HEK293 (cell line): ENCODE measurements at regions not wholly inside any gene's neighbourhood (a gene's known extent, or its start where the extent isn't known, plus 50 kb on each side); places are given as distances from the start of the nearest gene placed in this dataset.

Experiments used
- CTCF ChIA-PET: fragments of 350-600 bp; formaldehyde crosslinking; extraction: SDS; loops from one replicate; lab custom pipeline; 2021; ENCODE audit warnings: antibody characterized with exemption; lab: Yijun Ruan, JAX
- POLR2A ChIA-PET: fragments of 300-600 bp; formaldehyde crosslinking; extraction: SDS; loops from one replicate; lab custom pipeline; 2020; ENCODE audit warnings: antibody characterized with exemption, inconsistent platforms; lab: Yijun Ruan, JAX
- H3K27ac ChIP-seq: fragments of 200-500 bp; sonication (Bioruptor generic); 2 replicates; pipeline ENCODE4 v1.5.1; 2014; ENCODE audit warnings: low read depth, low read length, control low read depth, inconsistent platforms; ENCODE audit errors: extremely low read depth
- H3K36me3 ChIP-seq, 2 experiments: fragments of 200-500 bp in 1 of 2; sonication (Bioruptor generic) in 1 of 2; 1 replicate in 1 of 2; 2 replicates in 1 of 2; pipeline ENCODE4 v1.5.1; 2014 to 2017; ENCODE audit warnings: inconsistent platforms in 2 of 2, low read length in 2 of 2; ENCODE audit not compliant: control insufficient read depth in 2 of 2, insufficient read depth in 1 of 2
- H3K4me1 ChIP-seq: fragments of 200-500 bp; sonication (Bioruptor generic); 2 replicates; pipeline ENCODE4 v1.5.1; 2014; ENCODE audit warnings: mild to moderate bottlenecking, low read length, inconsistent platforms; ENCODE audit not compliant: control insufficient read depth, insufficient read depth
- H3K4me3 ChIP-seq: 2 replicates; pipeline ENCODE4 v1.5.1; 2011; ENCODE audit warnings: low read depth, mild to moderate bottlenecking, control low read depth, low read length, moderate library complexity
- H3K9me3 ChIP-seq: fragments of 200-500 bp; sonication (Bioruptor generic); 2 replicates; pipeline ENCODE4 v1.5.1; 2014; ENCODE audit warnings: low read depth, low read length, inconsistent platforms; ENCODE audit not compliant: control insufficient read depth, insufficient read depth
- GLI4 ChIP-seq: fragments of 450-650 bp; formaldehyde crosslinking; IDR thresholded peaks from 2 replicates; pipeline ENCODE4 v1.5.1; 2016; ENCODE audit warnings: missing biosample characterization, missing genetic modification characterization
- PBX3 ChIP-seq: sonication (generic); formaldehyde crosslinking; IDR thresholded peaks from 2 replicates; pipeline ENCODE4 v1.8.1; 2022; ENCODE audit warnings: mild to moderate bottlenecking, moderate library complexity, missing genetic modification reagents
- PRDM6 ChIP-seq: fragments of 450-650 bp; formaldehyde crosslinking; IDR thresholded peaks from 2 replicates; pipeline ENCODE4 v1.5.1; 2017; ENCODE audit warnings: missing biosample characterization, missing genetic modification characterization
- RBAK ChIP-seq: fragments of 450-650 bp; formaldehyde crosslinking; IDR thresholded peaks from 2 replicates; pipeline ENCODE4 v1.5.1; 2016; ENCODE audit warnings: missing biosample characterization, missing genetic modification characterization
- REPIN1 ChIP-seq: fragments of 450-650 bp; formaldehyde crosslinking; IDR thresholded peaks from 2 replicates; pipeline ENCODE4 v1.5.1; 2017; ENCODE audit warnings: missing biosample characterization, missing genetic modification characterization, low read depth
- SP2 ChIP-seq: fragments of 450-650 bp; formaldehyde crosslinking; IDR thresholded peaks from 2 replicates; pipeline ENCODE4 v1.5.1; 2016; ENCODE audit warnings: missing biosample characterization, missing genetic modification characterization
- ZBTB49 ChIP-seq: fragments of 450-650 bp; formaldehyde crosslinking; IDR thresholded peaks from 2 replicates; pipeline ENCODE4 v1.5.1; 2016; ENCODE audit warnings: missing biosample characterization, missing genetic modification characterization, low read depth
- ZIC2 ChIP-seq: fragments of 450-650 bp; formaldehyde crosslinking; IDR thresholded peaks from 2 replicates; pipeline ENCODE4 v1.5.1; 2016; ENCODE audit warnings: missing biosample characterization, missing genetic modification characterization
- ZNF112 ChIP-seq: fragments of 450-650 bp; formaldehyde crosslinking; IDR thresholded peaks from 2 replicates; pipeline ENCODE4 v1.5.0; 2017; ENCODE audit warnings: missing biosample characterization, missing genetic modification characterization
- ZNF157 ChIP-seq: fragments of 450-650 bp; formaldehyde crosslinking; IDR thresholded peaks from 2 replicates; pipeline ENCODE4 v1.5.1; 2016; ENCODE audit warnings: missing biosample characterization, missing genetic modification characterization
- ZNF19 ChIP-seq: fragments of 450-650 bp; formaldehyde crosslinking; IDR thresholded peaks from 2 replicates; pipeline ENCODE4; 2016; ENCODE audit warnings: missing biosample characterization, missing genetic modification characterization, low read depth
- ZNF221 ChIP-seq: fragments of 450-650 bp; formaldehyde crosslinking; IDR thresholded peaks from 2 replicates; pipeline ENCODE4 v1.5.1; 2017; ENCODE audit warnings: missing biosample characterization, missing genetic modification characterization, borderline replicate concordance
- ZNF248 ChIP-seq: fragments of 450-650 bp; formaldehyde crosslinking; IDR thresholded peaks from 2 replicates; pipeline ENCODE4 v1.5.1; 2017; ENCODE audit warnings: missing biosample characterization, missing genetic modification characterization
- ZNF391 ChIP-seq: fragments of 450-650 bp; formaldehyde crosslinking; IDR thresholded peaks from 2 replicates; pipeline ENCODE4 v1.5.1; 2016; ENCODE audit warnings: low read depth, missing biosample characterization, missing genetic modification characterization, borderline replicate concordance
- ZNF398 ChIP-seq: fragments of 450-650 bp; formaldehyde crosslinking; IDR thresholded peaks from 2 replicates; pipeline ENCODE4 v1.5.1; 2017; ENCODE audit warnings: missing biosample characterization, missing genetic modification characterization
- ZNF416 ChIP-seq: fragments of 450-650 bp; formaldehyde crosslinking; IDR thresholded peaks from 2 replicates; pipeline ENCODE4 v1.5.1; 2016; ENCODE audit warnings: missing biosample characterization, missing genetic modification characterization
- ZNF473 ChIP-seq: fragments of 450-650 bp; formaldehyde crosslinking; IDR thresholded peaks from 2 replicates; pipeline ENCODE4 v1.5.1; 2017; ENCODE audit warnings: missing biosample characterization, missing genetic modification characterization
- ZNF501 ChIP-seq: fragments of 450-650 bp; formaldehyde crosslinking; IDR thresholded peaks from 2 replicates; pipeline ENCODE4 v1.5.1; 2016; ENCODE audit warnings: missing biosample characterization, missing genetic modification characterization
- ZNF510 ChIP-seq: fragments of 450-650 bp; formaldehyde crosslinking; IDR thresholded peaks from 2 replicates; pipeline ENCODE4 v1.5.1; 2018; ENCODE audit warnings: mild to moderate bottlenecking, missing genetic modification characterization, missing biosample characterization; ENCODE audit not compliant: insufficient replicate concordance
- ZNF600 ChIP-seq: fragments of 450-650 bp; formaldehyde crosslinking; IDR thresholded peaks from 2 replicates; pipeline ENCODE4 v1.5.1; 2016; ENCODE audit warnings: missing biosample characterization, missing genetic modification characterization
- ZNF624 ChIP-seq: fragments of 450-650 bp; formaldehyde crosslinking; IDR thresholded peaks from 2 replicates; pipeline ENCODE4 v1.5.1; 2017; ENCODE audit warnings: missing biosample characterization, missing genetic modification characterization
- ZNF670 ChIP-seq: fragments of 450-650 bp; formaldehyde crosslinking; IDR thresholded peaks from 2 replicates; pipeline ENCODE4 v1.5.1; 2016; ENCODE audit warnings: missing biosample characterization, missing genetic modification characterization, low read depth
- ZNF76 ChIP-seq: fragments of 450-650 bp; formaldehyde crosslinking; IDR thresholded peaks from 2 replicates; pipeline ENCODE4; 2016; ENCODE audit warnings: low read depth, missing biosample characterization, missing genetic modification characterization, borderline replicate concordance
- ZNF785 ChIP-seq: fragments of 450-650 bp; formaldehyde crosslinking; IDR thresholded peaks from 2 replicates; pipeline ENCODE4 v1.5.1; 2016; ENCODE audit warnings: missing biosample characterization, missing genetic modification characterization
- ZSCAN4 ChIP-seq: fragments of 450-650 bp; formaldehyde crosslinking; IDR thresholded peaks from 2 replicates; pipeline ENCODE4 v1.5.1; 2017; ENCODE audit warnings: missing biosample characterization, missing genetic modification characterization

- TF ChIP-seq ZNF221 (tag by site-specific recombination): no peak
- no peak for TF ChIP-seq ZNF248 (tag by site-specific recombination)
- TF ChIP-seq ZNF416: no peak
- no peak for TF ChIP-seq ZNF600 (tag by site-specific recombination)
- no peak for TF ChIP-seq ZNF19 (tag by site-specific recombination)
- no peak for TF ChIP-seq ZNF76
- no peak for TF ChIP-seq PRDM6
- no peak for TF ChIP-seq ZNF670 (tag by site-specific recombination)
- TF ChIP-seq ZIC2: no peak
- no peak for TF ChIP-seq ZSCAN4 (tag by site-specific recombination)
Measured at GRCh38 chr6:134720353-134721059, 229.4 kb downstream of the ALDH8A1 start (continued).

GRCh38 chr6:134719911-134720310, 230.0 kb downstream of the ALDH8A1 start:
- Histone ChIP-seq H3K27ac (no peak overlapping the region), H3K4me1 (peaks cover 21% of the 10 kb centered on the region), H3K4me3 (no peak overlapping the region), H3K9me3 (no peaks in the 10 kb centered on the region), H3K36me3 (no peaks in the 10 kb centered on the region)
- ChIA-PET CTCF (interaction anchor here (0.5 to 1.0 kb wide), 2 partner anchors 78 to 575 kb away, joined by 3 to 5 read pairs; no protein-coding TSS in a partner anchor), POLR2A (no interaction called here)
- TF ChIP-seq RBAK (tag by site-specific recombination) (no peak), ZNF510 (no peak), ZNF624 (tag by site-specific recombination) (no peak), REPIN1 (tag by site-specific recombination) (no peak), ZNF501 (tag by site-specific recombination) (no peak), ZNF785 (no peak), GLI4 (tag by site-specific recombination) (no peak), SP2 (tag by site-specific recombination) (no peak), ZNF157 (tag by site-specific recombination) (no peak), ZNF112 (tag by site-specific recombination) (no peak)

- Histone ChIP-seq H3K36me3 (no peaks in the 10 kb centered on the region), H3K4me1 (peaks cover 18% of the 10 kb centered on the region), H3K4me3 (no peak overlapping the region), H3K27ac (no peak overlapping the region), H3K9me3 (no peaks in the 10 kb centered on the region)
- ChIA-PET CTCF (interaction anchor here (0.6 to 1.0 kb wide), 4 partner anchors 75 to 746 kb away, joined by 3 to 5 read pairs (median 3); no protein-coding TSS in a partner anchor), POLR2A (no interaction called here)
- TF ChIP-seq ZBTB49 (tag by site-specific recombination) (no peak), ZSCAN4 (tag by site-specific recombination) (no peak), PBX3 (CRISPR knock-in tag) (no peak), ZNF473 (tag by site-specific recombination) (no peak), ZNF398 (tag by site-specific recombination) (no peak), ZNF391 (tag by site-specific recombination) (no peak)
Measured at GRCh38 chr6:134719286-134719685, 230.6 kb downstream of the ALDH8A1 start.
